GM23338 (cell line): ENCODE measurements at regions not wholly inside any gene's neighbourhood (a gene's known extent, or its start where the extent isn't known, plus 50 kb on each side); places are given as distances from the start of the nearest gene placed in this dataset.

ENCODE experiments used
- ATAC-seq: fragments of 200-7000 bp; cut with Tn5 transposase; 3 replicates; pipeline ENCODE4 v1.9.1; 2020
- DNase-seq: peaks from one replicate; pipeline ENCODE4 v3.0.0-alpha.2; 2015; ENCODE audit warnings: low spot score
- H2AFZ ChIP-seq: fragments of 200-600 bp; sonication (generic); 2 replicates; pipeline ENCODE4 v1.8.0; 2016; ENCODE audit warnings: antibody characterized with exemption, mild to moderate bottlenecking, moderate library complexity
- H3F3A ChIP-seq: fragments of 200-600 bp; sonication (generic); replicated peaks from 2 replicates; pipeline ENCODE4 v1.8.0; 2017; ENCODE audit warnings: antibody characterized with exemption, mixed run types, low read depth
- H3K27ac ChIP-seq: fragments of 200-600 bp; sonication (generic); 2 replicates; pipeline ENCODE4 v1.6.1; 2016; ENCODE audit warnings: low read depth
- H3K27me3 ChIP-seq: fragments of 200-600 bp; sonication (generic); 2 replicates; pipeline ENCODE4 v1.8.0; 2016; ENCODE audit warnings: mild to moderate bottlenecking, mixed run types, moderate library complexity; ENCODE audit not compliant: insufficient read depth
- H3K36me3 ChIP-seq: fragments of 200-600 bp; sonication (generic); 2 replicates; pipeline ENCODE4 v1.8.0; 2016; ENCODE audit warnings: mild to moderate bottlenecking; ENCODE audit not compliant: insufficient read depth
- H3K4me1 ChIP-seq: fragments of 200-600 bp; sonication (generic); 2 replicates; pipeline ENCODE4 v1.8.0; 2016; ENCODE audit warnings: mild to moderate bottlenecking, moderate library complexity; ENCODE audit not compliant: insufficient read depth
- H3K4me2 ChIP-seq: fragments of 200-600 bp; sonication (generic); 2 replicates; pipeline ENCODE4 v1.7.1; 2017; ENCODE audit warnings: mixed run types
- H3K4me3 ChIP-seq: fragments of 200-600 bp; sonication (generic); 2 replicates; pipeline ENCODE4 v1.6.1; 2016; ENCODE audit warnings: mixed run types
- H3K79me2 ChIP-seq: fragments of 200-600 bp; sonication (generic); replicated peaks from 2 replicates; pipeline ENCODE4 v1.8.0; 2017; ENCODE audit warnings: mild to moderate bottlenecking; ENCODE audit not compliant: insufficient read depth
- H3K9me2 ChIP-seq: fragments of 200-600 bp; sonication (generic); 2 replicates; pipeline ENCODE4 v1.8.0; 2017; ENCODE audit not compliant: insufficient read depth
- H4K20me1 ChIP-seq: fragments of 200-600 bp; sonication (generic); replicated peaks from 2 replicates; pipeline ENCODE4 v1.8.0; 2017; ENCODE audit warnings: mild to moderate bottlenecking; ENCODE audit not compliant: insufficient read depth
- H3K27ac Mint-ChIP-seq: 2 replicates; pipeline ENCODE4 v1.8.0; 2020; ENCODE audit warnings: inconsistent platforms, mild to moderate bottlenecking, moderate library complexity, mixed read lengths
- H3K27me3 Mint-ChIP-seq: 3 replicates; pipeline ENCODE4 v1.8.0; 2022; ENCODE audit warnings: low read depth, mild to moderate bottlenecking, moderate library complexity, mixed read lengths, inconsistent platforms; ENCODE audit not compliant: insufficient read depth, poor library complexity
- H3K36me3 Mint-ChIP-seq: 3 replicates; pipeline ENCODE4 v1.8.0; 2021; ENCODE audit warnings: low read depth, mild to moderate bottlenecking, inconsistent platforms, moderate library complexity, mixed read lengths
- H3K4me1 Mint-ChIP-seq: 3 replicates; pipeline ENCODE4 v1.8.0; 2020; ENCODE audit warnings: mild to moderate bottlenecking, inconsistent platforms, mixed read lengths
- H3K4me3 Mint-ChIP-seq: 3 replicates; pipeline ENCODE4 v1.8.0; 2021; ENCODE audit warnings: moderate library complexity, mild to moderate bottlenecking, inconsistent platforms, mixed read lengths
- H3K9me3 Mint-ChIP-seq: 3 replicates; pipeline ENCODE4 v1.8.0; 2020; ENCODE audit warnings: moderate library complexity, mild to moderate bottlenecking, inconsistent platforms, mixed read lengths
- CREB1 ChIP-seq: fragments of 250-450 bp; sonication (Bioruptor Pico); IDR thresholded peaks from 2 replicates; pipeline ENCODE4 v1.5.0; 2020; ENCODE audit warnings: low read depth, mild to moderate bottlenecking, moderate library complexity
- JUNB ChIP-seq: IDR thresholded peaks from one replicate; pipeline ENCODE4 v1.6.1; 2016; ENCODE audit warnings: antibody characterized with exemption; ENCODE audit not compliant: unreplicated experiment
- NANOG ChIP-seq: IDR thresholded peaks from 2 replicates; pipeline ENCODE4 v1.6.1; 2016; ENCODE audit warnings: antibody characterized with exemption, borderline replicate concordance
- POLR2AphosphoS5 ChIP-seq: IDR thresholded peaks from 2 replicates; pipeline ENCODE4 v1.6.1; 2016; ENCODE audit warnings: antibody characterized with exemption, low read depth
- ZNF114 ChIP-seq: fragments of 250-450 bp; sonication (Bioruptor Pico); IDR thresholded peaks from 2 replicates; pipeline ENCODE4 v1.5.0; 2020; ENCODE audit warnings: mild to moderate bottlenecking, moderate library complexity
- ZNF331 ChIP-seq: fragments of 250-450 bp; sonication (Bioruptor Pico); IDR thresholded peaks from 2 replicates; pipeline ENCODE4 v1.5.0; 2020; ENCODE audit warnings: low read depth, mild to moderate bottlenecking, moderate library complexity
- TF ChIP-seq, protein P1 (sequence below): IDR thresholded peaks from one replicate; pipeline ENCODE4 v1.6.1; 2018; ENCODE audit warnings: antibody characterized with exemption; ENCODE audit not compliant: unreplicated experiment
- TF ChIP-seq, protein P2 (sequence below), 2 experiments: fragments of 200-600 bp in 1 of 2; sonication (generic) in 1 of 2; conservative IDR thresholded peaks; 2 replicates each; pipeline versions ENCODE4 v1.5.1 to v1.6.1; 2016 to 2017; ENCODE audit warnings: antibody characterized with exemption in 2 of 2, low read depth in 2 of 2, mild to moderate bottlenecking in 2 of 2, moderate library complexity in 1 of 2
- TF ChIP-seq, protein P3 (sequence below): fragments of 250-450 bp; sonication (Bioruptor Pico); IDR thresholded peaks from 2 replicates; pipeline ENCODE4 v1.5.0; 2020; ENCODE audit warnings: mild to moderate bottlenecking, moderate library complexity
- TF ChIP-seq, protein P4 (sequence below): IDR thresholded peaks from 2 replicates; pipeline ENCODE4 v1.6.1; 2016; ENCODE audit warnings: antibody characterized with exemption

DNA sequence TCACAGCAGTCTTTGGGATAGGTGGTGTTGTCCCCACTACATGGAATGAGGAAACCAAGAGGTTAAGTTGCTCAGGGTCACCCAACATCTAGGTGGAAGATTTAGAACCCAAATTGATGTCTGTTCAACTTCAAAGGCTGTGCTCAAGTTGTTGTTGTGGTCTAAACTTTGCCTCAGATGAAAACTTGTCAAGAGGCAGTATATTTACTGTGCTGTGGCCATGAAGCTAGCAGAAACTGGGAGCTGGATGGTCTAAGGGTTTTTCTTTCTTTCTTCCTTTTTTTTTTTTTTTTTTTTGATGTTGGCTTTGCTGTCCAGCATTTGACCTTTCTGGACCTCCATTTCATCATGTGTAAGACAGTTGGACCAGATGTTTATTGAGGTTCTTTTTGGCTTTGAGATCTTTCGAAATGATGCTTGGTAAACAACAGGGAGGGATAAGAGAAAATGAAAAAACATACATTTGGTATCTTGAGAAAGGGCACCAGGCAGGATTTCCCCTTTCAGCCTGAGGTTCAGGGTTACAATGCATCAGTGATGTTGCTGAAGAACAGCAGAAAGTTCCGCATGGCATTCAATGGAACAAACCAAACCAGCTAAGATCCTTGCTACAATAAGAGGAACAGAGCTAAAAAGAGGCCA, 166.2 kb upstream of the RPS6KA3 start:
- no peak for TF ChIP-seq ZNF331 (CRISPR knock-in tag)
- no peak for TF ChIP-seq POLR2AphosphoS5
- TF ChIP-seq ZNF114 (CRISPR knock-in tag), result no peak
- TF ChIP-seq NANOG, result no peak
- TF ChIP-seq, protein P1, sequence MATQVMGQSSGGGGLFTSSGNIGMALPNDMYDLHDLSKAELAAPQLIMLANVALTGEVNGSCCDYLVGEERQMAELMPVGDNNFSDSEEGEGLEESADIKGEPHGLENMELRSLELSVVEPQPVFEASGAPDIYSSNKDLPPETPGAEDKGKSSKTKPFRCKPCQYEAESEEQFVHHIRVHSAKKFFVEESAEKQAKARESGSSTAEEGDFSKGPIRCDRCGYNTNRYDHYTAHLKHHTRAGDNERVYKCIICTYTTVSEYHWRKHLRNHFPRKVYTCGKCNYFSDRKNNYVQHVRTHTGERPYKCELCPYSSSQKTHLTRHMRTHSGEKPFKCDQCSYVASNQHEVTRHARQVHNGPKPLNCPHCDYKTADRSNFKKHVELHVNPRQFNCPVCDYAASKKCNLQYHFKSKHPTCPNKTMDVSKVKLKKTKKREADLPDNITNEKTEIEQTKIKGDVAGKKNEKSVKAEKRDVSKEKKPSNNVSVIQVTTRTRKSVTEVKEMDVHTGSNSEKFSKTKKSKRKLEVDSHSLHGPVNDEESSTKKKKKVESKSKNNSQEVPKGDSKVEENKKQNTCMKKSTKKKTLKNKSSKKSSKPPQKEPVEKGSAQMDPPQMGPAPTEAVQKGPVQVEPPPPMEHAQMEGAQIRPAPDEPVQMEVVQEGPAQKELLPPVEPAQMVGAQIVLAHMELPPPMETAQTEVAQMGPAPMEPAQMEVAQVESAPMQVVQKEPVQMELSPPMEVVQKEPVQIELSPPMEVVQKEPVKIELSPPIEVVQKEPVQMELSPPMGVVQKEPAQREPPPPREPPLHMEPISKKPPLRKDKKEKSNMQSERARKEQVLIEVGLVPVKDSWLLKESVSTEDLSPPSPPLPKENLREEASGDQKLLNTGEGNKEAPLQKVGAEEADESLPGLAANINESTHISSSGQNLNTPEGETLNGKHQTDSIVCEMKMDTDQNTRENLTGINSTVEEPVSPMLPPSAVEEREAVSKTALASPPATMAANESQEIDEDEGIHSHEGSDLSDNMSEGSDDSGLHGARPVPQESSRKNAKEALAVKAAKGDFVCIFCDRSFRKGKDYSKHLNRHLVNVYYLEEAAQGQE, result no peak
- TF ChIP-seq JUNB, result no peak
- Mint-ChIP-seq H3K27me3 (peaks cover 3% of the 10 kb centered on the region), H3K4me1 (no peaks in the 10 kb centered on the region), H3K27ac (no peak overlapping the region), H3K4me3 (no peak overlapping the region), H3K36me3 (no peaks in the 10 kb centered on the region), H3K9me3 (no peaks in the 10 kb centered on the region)
- no peak overlapping the region for H3K4me2 ChIP-seq
- H3K36me3 ChIP-seq, result no peaks in the 10 kb centered on the region
- DNase-seq, result no peak
- no peaks in the 10 kb centered on the region for H3K27me3 ChIP-seq
- H3K79me2 ChIP-seq, result no peaks in the 10 kb centered on the region
- no peaks in the 10 kb centered on the region for H3K9me2 ChIP-seq
- no peaks in the 10 kb centered on the region for H3F3A ChIP-seq
- H4K20me1 ChIP-seq, result no peaks in the 10 kb centered on the region
- no peak overlapping the region for H2AFZ ChIP-seq
- ATAC-seq, result no peak
- no peak overlapping the region for H3K27ac ChIP-seq
- H3K4me3 ChIP-seq, result no peak overlapping the region
- no peaks in the 10 kb centered on the region for H3K4me1 ChIP-seq

DNA sequence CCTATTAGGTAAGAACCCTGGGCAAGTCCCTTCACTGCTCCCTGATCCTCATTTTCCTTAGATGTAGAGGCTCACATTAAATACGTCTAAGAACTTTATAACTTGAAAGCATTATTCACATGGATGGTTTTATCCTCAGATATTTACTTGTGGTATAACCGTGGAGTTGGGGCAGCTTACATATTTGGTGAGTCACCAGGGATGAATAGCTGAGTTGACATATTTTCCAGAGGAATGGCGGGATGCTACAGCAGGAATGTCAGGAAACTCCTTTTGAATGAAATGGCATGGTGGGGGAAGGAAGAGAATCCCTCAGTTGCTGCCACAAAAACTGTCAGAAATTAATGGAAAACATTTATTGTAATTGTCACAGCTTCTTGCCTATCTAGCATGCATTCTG, 165.3 kb upstream of the RPS6KA3 start:
- Histone ChIP-seq H3K36me3 (no peaks in the 10 kb centered on the region), H3K4me2 (no peak overlapping the region), H3K27me3 (no peaks in the 10 kb centered on the region), H3K9me2 (no peaks in the 10 kb centered on the region), H3F3A (no peaks in the 10 kb centered on the region), H3K4me3 (no peak overlapping the region), H3K4me1 (no peaks in the 10 kb centered on the region), H2AFZ (no peak overlapping the region), H4K20me1 (no peaks in the 10 kb centered on the region), H3K79me2 (no peaks in the 10 kb centered on the region), H3K27ac (no peak overlapping the region)
- ATAC-seq, result no peak
- no peak for DNase-seq
- Mint-ChIP-seq H3K36me3 (no peaks in the 10 kb centered on the region), H3K4me1 (peaks cover 1% of the 10 kb centered on the region; the same call in 1 of the 3 replicates), H3K9me3 (no peaks in the 10 kb centered on the region), H3K4me3 (no peak overlapping the region), H3K27me3 (peaks cover 3% of the 10 kb centered on the region), H3K27ac (no peak overlapping the region)
- no peak for TF ChIP-seq CREB1
- TF ChIP-seq, protein P2, sequence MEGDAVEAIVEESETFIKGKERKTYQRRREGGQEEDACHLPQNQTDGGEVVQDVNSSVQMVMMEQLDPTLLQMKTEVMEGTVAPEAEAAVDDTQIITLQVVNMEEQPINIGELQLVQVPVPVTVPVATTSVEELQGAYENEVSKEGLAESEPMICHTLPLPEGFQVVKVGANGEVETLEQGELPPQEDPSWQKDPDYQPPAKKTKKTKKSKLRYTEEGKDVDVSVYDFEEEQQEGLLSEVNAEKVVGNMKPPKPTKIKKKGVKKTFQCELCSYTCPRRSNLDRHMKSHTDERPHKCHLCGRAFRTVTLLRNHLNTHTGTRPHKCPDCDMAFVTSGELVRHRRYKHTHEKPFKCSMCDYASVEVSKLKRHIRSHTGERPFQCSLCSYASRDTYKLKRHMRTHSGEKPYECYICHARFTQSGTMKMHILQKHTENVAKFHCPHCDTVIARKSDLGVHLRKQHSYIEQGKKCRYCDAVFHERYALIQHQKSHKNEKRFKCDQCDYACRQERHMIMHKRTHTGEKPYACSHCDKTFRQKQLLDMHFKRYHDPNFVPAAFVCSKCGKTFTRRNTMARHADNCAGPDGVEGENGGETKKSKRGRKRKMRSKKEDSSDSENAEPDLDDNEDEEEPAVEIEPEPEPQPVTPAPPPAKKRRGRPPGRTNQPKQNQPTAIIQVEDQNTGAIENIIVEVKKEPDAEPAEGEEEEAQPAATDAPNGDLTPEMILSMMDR (conservative IDR thresholded peaks at IDR 0.05; ENCODE audit: low read depth in 2 of 2), result no peak
- TF ChIP-seq, protein P3, sequence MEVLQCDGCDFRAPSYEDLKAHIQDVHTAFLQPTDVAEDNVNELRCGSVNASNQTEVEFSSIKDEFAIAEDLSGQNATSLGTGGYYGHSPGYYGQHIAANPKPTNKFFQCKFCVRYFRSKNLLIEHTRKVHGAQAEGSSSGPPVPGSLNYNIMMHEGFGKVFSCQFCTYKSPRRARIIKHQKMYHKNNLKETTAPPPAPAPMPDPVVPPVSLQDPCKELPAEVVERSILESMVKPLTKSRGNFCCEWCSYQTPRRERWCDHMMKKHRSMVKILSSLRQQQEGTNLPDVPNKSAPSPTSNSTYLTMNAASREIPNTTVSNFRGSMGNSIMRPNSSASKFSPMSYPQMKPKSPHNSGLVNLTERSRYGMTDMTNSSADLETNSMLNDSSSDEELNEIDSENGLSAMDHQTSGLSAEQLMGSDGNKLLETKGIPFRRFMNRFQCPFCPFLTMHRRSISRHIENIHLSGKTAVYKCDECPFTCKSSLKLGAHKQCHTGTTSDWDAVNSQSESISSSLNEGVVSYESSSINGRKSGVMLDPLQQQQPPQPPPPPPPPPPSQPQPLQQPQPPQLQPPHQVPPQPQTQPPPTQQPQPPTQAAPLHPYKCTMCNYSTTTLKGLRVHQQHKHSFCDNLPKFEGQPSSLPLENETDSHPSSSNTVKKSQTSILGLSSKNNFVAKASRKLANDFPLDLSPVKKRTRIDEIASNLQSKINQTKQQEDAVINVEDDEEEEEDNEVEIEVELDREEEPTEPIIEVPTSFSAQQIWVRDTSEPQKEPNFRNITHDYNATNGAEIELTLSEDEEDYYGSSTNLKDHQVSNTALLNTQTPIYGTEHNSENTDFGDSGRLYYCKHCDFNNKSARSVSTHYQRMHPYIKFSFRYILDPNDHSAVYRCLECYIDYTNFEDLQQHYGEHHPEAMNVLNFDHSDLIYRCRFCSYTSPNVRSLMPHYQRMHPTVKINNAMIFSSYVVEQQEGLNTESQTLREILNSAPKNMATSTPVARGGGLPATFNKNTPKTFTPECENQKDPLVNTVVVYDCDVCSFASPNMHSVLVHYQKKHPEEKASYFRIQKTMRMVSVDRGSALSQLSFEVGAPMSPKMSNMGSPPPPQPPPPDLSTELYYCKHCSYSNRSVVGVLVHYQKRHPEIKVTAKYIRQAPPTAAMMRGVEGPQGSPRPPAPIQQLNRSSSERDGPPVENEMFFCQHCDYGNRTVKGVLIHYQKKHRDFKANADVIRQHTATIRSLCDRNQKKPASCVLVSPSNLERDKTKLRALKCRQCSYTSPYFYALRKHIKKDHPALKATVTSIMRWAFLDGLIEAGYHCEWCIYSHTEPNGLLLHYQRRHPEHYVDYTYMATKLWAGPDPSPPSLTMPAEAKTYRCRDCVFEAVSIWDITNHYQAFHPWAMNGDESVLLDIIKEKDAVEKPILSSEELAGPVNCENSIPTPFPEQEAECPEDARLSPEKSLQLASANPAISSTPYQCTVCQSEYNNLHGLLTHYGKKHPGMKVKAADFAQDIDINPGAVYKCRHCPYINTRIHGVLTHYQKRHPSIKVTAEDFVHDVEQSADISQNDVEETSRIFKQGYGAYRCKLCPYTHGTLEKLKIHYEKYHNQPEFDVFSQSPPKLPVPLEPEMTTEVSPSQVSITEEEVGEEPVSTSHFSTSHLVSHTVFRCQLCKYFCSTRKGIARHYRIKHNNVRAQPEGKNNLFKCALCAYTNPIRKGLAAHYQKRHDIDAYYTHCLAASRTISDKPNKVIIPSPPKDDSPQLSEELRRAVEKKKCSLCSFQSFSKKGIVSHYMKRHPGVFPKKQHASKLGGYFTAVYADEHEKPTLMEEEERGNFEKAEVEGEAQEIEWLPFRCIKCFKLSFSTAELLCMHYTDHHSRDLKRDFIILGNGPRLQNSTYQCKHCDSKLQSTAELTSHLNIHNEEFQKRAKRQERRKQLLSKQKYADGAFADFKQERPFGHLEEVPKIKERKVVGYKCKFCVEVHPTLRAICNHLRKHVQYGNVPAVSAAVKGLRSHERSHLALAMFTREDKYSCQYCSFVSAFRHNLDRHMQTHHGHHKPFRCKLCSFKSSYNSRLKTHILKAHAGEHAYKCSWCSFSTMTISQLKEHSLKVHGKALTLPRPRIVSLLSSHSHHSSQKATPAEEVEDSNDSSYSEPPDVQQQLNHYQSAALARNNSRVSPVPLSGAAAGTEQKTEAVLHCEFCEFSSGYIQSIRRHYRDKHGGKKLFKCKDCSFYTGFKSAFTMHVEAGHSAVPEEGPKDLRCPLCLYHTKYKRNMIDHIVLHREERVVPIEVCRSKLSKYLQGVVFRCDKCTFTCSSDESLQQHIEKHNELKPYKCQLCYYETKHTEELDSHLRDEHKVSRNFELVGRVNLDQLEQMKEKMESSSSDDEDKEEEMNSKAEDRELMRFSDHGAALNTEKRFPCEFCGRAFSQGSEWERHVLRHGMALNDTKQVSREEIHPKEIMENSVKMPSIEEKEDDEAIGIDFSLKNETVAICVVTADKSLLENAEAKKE (CRISPR knock-in tag), result no peak
- TF ChIP-seq, protein P4, sequence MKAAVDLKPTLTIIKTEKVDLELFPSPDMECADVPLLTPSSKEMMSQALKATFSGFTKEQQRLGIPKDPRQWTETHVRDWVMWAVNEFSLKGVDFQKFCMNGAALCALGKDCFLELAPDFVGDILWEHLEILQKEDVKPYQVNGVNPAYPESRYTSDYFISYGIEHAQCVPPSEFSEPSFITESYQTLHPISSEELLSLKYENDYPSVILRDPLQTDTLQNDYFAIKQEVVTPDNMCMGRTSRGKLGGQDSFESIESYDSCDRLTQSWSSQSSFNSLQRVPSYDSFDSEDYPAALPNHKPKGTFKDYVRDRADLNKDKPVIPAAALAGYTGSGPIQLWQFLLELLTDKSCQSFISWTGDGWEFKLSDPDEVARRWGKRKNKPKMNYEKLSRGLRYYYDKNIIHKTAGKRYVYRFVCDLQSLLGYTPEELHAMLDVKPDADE, result no peak
